Mammary epithelial cell (primary cell): ENCODE measurements at regions not wholly inside any gene's neighbourhood (a gene's known extent, or its start where the extent isn't known, plus 50 kb on each side); places are given as distances from the start of the nearest gene placed in this dataset.

Experiments
- EZH2 ChIP-seq: IDR thresholded peaks from 2 replicates; pipeline ENCODE4 v1.6.1; 2012; ENCODE audit warnings: low read length, inconsistent platforms, borderline replicate concordance
- TF ChIP-seq, protein P1 (sequence below), 2 donors: IDR thresholded peaks in 1 of 2; conservative IDR thresholded peaks in 1 of 2; 2 replicates each; pipeline ENCODE4 v1.5.1; 2011 to 2012; ENCODE audit warnings: inconsistent platforms in 2 of 2, low read length in 2 of 2, mild to moderate bottlenecking in 2 of 2, control low read depth in 1 of 2, low read depth in 1 of 2; ENCODE audit not compliant: insufficient read depth in 1 of 2; ENCODE audit errors: extremely low read depth in 1 of 2

DNA sequence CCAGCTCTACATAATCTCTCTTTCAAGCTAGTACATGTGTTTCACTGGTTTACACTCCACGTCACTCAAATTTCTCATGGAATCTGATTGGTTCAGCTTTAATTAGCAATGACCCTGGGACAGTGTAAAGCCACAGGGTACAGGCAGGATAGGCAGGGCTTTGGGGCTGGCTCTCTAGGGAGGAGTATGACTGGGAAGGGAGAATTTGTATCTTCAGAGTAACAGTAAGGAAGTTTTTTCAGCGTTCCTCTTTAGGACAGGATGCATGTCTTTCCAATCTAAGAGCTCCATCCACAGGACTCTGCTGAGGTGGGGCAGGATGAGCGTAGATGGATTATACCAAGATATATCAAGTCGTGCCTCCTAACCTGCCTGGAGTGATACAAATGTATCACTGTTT lies 112.0 kb upstream of the CLEC14A start:
- TF ChIP-seq, protein P1, sequence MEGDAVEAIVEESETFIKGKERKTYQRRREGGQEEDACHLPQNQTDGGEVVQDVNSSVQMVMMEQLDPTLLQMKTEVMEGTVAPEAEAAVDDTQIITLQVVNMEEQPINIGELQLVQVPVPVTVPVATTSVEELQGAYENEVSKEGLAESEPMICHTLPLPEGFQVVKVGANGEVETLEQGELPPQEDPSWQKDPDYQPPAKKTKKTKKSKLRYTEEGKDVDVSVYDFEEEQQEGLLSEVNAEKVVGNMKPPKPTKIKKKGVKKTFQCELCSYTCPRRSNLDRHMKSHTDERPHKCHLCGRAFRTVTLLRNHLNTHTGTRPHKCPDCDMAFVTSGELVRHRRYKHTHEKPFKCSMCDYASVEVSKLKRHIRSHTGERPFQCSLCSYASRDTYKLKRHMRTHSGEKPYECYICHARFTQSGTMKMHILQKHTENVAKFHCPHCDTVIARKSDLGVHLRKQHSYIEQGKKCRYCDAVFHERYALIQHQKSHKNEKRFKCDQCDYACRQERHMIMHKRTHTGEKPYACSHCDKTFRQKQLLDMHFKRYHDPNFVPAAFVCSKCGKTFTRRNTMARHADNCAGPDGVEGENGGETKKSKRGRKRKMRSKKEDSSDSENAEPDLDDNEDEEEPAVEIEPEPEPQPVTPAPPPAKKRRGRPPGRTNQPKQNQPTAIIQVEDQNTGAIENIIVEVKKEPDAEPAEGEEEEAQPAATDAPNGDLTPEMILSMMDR (conservative IDR thresholded peaks at IDR 0.05 in 1 of 2, IDR thresholded peaks at IDR 0.05 in 1 of 2; ENCODE audit: extremely low read depth in 1 of 2, insufficient read depth in 1 of 2, low read depth in 1 of 2, low read length in 2 of 2) = no peak
- no peak for TF ChIP-seq EZH2
